OCI-LY3 (cell line): ENCODE measurements at regions not wholly inside any gene's neighbourhood (a gene's known extent, or its start where the extent isn't known, plus 50 kb on each side); places are given as distances from the start of the nearest gene placed in this dataset.

Experiments
- EZH2phosphoT487 ChIP-seq: fragments of 200-600 bp; shearing (Covaris generic); IDR thresholded peaks from 2 replicates; pipeline ENCODE4 v1.6.1; 2018; ENCODE audit warnings: antibody characterized with exemption, mixed run types, low read depth
- TF ChIP-seq, protein P1 (sequence below): fragments of 200-600, 300-600 bp; sonication (generic); IDR thresholded peaks from 2 replicates; pipeline ENCODE4 v1.5.1; 2014; ENCODE audit warnings: antibody characterized with exemption, low read length, low read depth

DNA sequence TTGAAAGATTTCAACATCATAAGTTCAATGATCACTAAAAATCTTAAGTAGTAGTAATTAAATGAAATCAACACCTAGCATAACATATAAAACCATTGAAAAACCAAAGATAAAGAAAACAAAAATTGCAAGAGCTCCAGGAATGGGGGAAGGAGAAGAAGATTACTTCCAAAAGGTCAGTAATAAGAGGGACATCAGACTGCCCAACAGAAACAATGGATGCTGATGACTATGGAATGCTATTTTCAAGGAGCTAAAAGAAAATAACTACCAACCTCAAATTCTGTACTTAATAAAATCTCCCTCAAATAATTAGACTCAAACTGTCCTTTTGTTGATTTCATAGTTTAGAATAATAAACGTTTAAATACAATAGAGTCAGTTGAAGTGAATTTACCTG is 314.5 kb upstream of the LMO3 start:
- TF ChIP-seq, protein P1, sequence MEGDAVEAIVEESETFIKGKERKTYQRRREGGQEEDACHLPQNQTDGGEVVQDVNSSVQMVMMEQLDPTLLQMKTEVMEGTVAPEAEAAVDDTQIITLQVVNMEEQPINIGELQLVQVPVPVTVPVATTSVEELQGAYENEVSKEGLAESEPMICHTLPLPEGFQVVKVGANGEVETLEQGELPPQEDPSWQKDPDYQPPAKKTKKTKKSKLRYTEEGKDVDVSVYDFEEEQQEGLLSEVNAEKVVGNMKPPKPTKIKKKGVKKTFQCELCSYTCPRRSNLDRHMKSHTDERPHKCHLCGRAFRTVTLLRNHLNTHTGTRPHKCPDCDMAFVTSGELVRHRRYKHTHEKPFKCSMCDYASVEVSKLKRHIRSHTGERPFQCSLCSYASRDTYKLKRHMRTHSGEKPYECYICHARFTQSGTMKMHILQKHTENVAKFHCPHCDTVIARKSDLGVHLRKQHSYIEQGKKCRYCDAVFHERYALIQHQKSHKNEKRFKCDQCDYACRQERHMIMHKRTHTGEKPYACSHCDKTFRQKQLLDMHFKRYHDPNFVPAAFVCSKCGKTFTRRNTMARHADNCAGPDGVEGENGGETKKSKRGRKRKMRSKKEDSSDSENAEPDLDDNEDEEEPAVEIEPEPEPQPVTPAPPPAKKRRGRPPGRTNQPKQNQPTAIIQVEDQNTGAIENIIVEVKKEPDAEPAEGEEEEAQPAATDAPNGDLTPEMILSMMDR: no peak
- TF ChIP-seq EZH2phosphoT487: no peak
